OCI-LY3 (cell line): ENCODE measurements at regions not wholly inside any gene's neighbourhood (a gene's known extent, or its start where the extent isn't known, plus 50 kb on each side); places are given as distances from the start of the nearest gene placed in this dataset.
"Not testable (repeated sequence)": the region's sequence is repeated elsewhere in the genome, so short reads cannot be mapped to it uniquely, and the experiment has no call there.

Experiments used
- H2AFZ ChIP-seq: fragments of 200-600, 300-600 bp; shearing (Covaris generic); 2 replicates; pipeline ENCODE4 v1.6.0; 2014; ENCODE audit warnings: antibody characterized with exemption, low read depth, low read length
- H3K27ac ChIP-seq: fragments of 200-600, 300-600 bp; sonication (generic); 2 replicates; pipeline ENCODE4 v1.5.1; 2014; ENCODE audit warnings: mild to moderate bottlenecking, low read length, moderate library complexity, mixed read lengths
- H3K27me3 ChIP-seq: fragments of 200-600, 300-600 bp; sonication (generic); 2 replicates; pipeline ENCODE4 v1.6.1; 2014; ENCODE audit warnings: low read depth, low read length, mixed read lengths
- H3K36me3 ChIP-seq: fragments of 200-600, 300-600 bp; sonication (generic); replicated peaks from 2 replicates; pipeline ENCODE3; 2014; ENCODE audit warnings: low read depth, low read length, mixed read lengths
- H3K4me1 ChIP-seq: fragments of 300-600, 200-600 bp; sonication (generic); 2 replicates; pipeline ENCODE4 v1.6.1; 2014; ENCODE audit warnings: low read length, mixed read lengths
- H3K4me2 ChIP-seq: fragments of 200-600, 300-600 bp; sonication (generic); 2 replicates; pipeline ENCODE4 v1.6.1; 2014; ENCODE audit warnings: low read length, mixed read lengths
- H3K4me3 ChIP-seq: fragments of 300-600, 200-600 bp; sonication (generic); 2 replicates; pipeline ENCODE4 v1.5.1; 2014; ENCODE audit warnings: antibody characterized with exemption, mild to moderate bottlenecking, low read length, moderate library complexity
- H3K79me2 ChIP-seq: fragments of 300-600, 200-600 bp; shearing (Covaris generic); 2 replicates; pipeline ENCODE4 v1.6.1; 2014; ENCODE audit warnings: mild to moderate bottlenecking, low read length, mixed read lengths
- H3K9ac ChIP-seq: fragments of 300-600, 200-600 bp; shearing (Covaris generic); 2 replicates; pipeline ENCODE4 v1.6.0; 2014; ENCODE audit warnings: mild to moderate bottlenecking, low read length, moderate library complexity
- H3K9me3 ChIP-seq: fragments of 200-600, 300-600 bp; shearing (Covaris generic); 2 replicates; pipeline ENCODE4 v1.6.1; 2014; ENCODE audit warnings: low read length, mixed read lengths; ENCODE audit not compliant: insufficient read depth
- H4K20me1 ChIP-seq: fragments of 200-600, 300-600 bp; sonication (generic); 2 replicates; pipeline ENCODE4 v1.6.1; 2016; ENCODE audit warnings: low read length, mixed read lengths; ENCODE audit not compliant: insufficient read depth
- EZH2phosphoT487 ChIP-seq: fragments of 200-600 bp; shearing (Covaris generic); IDR thresholded peaks from 2 replicates; pipeline ENCODE4 v1.6.1; 2018; ENCODE audit warnings: antibody characterized with exemption, mixed run types, low read depth
- TF ChIP-seq, protein P1 (sequence below): fragments of 200-600, 300-600 bp; sonication (generic); IDR thresholded peaks from 2 replicates; pipeline ENCODE4 v1.5.1; 2014; ENCODE audit warnings: antibody characterized with exemption, low read length, low read depth

DNA sequence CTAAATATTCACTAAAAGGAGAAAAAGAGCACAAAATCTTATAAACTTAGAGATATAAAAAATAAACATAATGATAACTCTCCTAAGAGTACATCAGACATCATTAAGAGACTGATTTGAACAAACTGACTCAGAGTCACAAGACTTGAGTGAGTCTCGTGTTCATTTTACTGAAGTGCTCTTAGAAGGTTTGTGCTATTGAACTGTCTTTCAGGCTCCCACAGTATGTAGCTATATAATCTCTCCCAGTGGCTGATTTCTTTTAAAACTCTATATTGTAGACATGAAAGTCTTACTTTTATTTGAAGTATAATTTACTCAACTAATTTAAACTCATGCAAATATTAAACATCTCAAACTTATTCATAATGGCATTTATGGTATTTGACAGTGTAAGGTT lies 456.0 kb upstream of the FAM174A start:
- H3K4me3 ChIP-seq, H3K36me3 ChIP-seq, H3K9ac ChIP-seq, H3K9me3 ChIP-seq, H4K20me1 ChIP-seq, H3K27ac ChIP-seq, H3K4me1 ChIP-seq, H3K4me2 ChIP-seq, H3K27me3 ChIP-seq, H3K79me2 ChIP-seq, H2AFZ ChIP-seq: not testable (repeated sequence)

DNA sequence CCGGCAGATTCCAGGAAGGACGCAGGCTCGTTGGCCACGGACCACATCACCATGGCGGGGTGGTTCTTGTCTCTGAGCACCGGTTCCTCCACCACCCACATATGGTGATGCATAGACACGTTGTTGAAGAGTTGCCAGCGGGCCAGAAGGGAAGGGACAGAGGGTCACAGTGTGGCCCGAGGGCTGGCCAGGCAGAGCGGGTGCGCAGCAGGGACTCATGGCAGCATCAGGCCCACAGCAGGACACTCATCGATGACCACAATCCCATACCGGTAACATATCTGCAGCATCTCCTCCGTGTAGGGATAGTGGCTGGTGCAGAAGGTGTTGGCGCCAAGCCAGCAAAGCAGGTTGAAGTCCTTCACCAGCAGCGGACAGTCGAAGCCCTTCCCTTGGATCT lies 469.2 kb upstream of the FAM174A start:
- not testable (repeated sequence) for H3K79me2 ChIP-seq, H3K4me2 ChIP-seq, H3K36me3 ChIP-seq, H3K4me3 ChIP-seq, H4K20me1 ChIP-seq, H3K9me3 ChIP-seq, H2AFZ ChIP-seq, H3K9ac ChIP-seq, H3K27me3 ChIP-seq, H3K27ac ChIP-seq, H3K4me1 ChIP-seq

DNA sequence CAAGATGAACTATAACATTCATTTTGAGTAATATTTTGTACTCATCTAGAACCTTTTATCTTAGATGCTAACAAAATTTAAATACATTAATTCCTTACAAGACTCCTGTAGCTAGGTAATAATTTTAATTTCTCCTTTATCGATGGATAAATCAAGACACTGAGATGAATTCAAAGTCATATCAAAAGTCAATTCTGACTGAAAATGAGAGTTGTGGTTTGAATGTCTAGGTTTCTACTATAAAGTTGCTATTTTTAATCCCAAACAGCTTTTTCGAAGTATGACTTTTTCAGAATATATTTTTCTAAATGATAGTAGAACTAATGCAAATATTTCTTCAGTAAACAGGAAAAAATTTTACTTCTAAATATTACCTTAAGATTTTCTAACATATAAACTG lies 491.7 kb upstream of the FAM174A start:
- Histone ChIP-seq H3K79me2 (no peaks in the 10 kb centered on the region), H3K27ac (no peak overlapping the region), H3K4me1 (peaks cover 8% of the 10 kb centered on the region), H3K4me2 (peak overlapping the region; percentile 23; the same call in 1 of the 2 replicates), H4K20me1 (no peaks in the 10 kb centered on the region), H3K9ac (no peak overlapping the region), H3K4me3 (no peak overlapping the region), H3K36me3 (no peaks in the 10 kb centered on the region), H3K9me3 (no peaks in the 10 kb centered on the region), H2AFZ (no peak overlapping the region), H3K27me3 (peaks cover 11% of the 10 kb centered on the region)
- no peak for TF ChIP-seq EZH2phosphoT487
- TF ChIP-seq, protein P1, sequence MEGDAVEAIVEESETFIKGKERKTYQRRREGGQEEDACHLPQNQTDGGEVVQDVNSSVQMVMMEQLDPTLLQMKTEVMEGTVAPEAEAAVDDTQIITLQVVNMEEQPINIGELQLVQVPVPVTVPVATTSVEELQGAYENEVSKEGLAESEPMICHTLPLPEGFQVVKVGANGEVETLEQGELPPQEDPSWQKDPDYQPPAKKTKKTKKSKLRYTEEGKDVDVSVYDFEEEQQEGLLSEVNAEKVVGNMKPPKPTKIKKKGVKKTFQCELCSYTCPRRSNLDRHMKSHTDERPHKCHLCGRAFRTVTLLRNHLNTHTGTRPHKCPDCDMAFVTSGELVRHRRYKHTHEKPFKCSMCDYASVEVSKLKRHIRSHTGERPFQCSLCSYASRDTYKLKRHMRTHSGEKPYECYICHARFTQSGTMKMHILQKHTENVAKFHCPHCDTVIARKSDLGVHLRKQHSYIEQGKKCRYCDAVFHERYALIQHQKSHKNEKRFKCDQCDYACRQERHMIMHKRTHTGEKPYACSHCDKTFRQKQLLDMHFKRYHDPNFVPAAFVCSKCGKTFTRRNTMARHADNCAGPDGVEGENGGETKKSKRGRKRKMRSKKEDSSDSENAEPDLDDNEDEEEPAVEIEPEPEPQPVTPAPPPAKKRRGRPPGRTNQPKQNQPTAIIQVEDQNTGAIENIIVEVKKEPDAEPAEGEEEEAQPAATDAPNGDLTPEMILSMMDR = no peak

DNA sequence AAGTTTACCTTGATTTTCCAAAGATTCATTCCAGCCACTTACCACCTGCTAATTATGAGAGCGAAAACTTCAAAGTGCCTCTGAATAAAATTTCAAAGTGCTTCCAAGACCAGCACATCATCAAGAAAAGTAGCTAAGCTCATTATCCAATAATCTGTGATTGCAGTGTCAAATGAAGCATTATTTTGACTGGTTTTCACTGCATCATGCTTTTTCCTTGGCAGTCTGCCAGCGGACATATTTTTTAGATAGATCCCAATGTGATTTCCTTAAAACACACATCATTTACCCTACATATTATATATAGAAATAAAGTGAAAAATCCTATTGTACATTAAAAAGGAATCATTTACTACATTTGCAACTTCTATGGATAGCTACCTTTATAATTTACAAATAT lies 508.6 kb upstream of the FAM174A start:
- Histone ChIP-seq H3K27ac (no peak overlapping the region), H3K4me1 (no peaks in the 10 kb centered on the region), H3K4me2 (no peak overlapping the region), H3K9me3 (no peaks in the 10 kb centered on the region), H3K4me3 (no peak overlapping the region), H4K20me1 (no peaks in the 10 kb centered on the region), H3K9ac (no peak overlapping the region), H3K27me3 (no peaks in the 10 kb centered on the region), H3K79me2 (no peaks in the 10 kb centered on the region), H2AFZ (no peak overlapping the region), H3K36me3 (no peaks in the 10 kb centered on the region)
- no peak for TF ChIP-seq EZH2phosphoT487
- TF ChIP-seq, protein P1 = no peak

DNA sequence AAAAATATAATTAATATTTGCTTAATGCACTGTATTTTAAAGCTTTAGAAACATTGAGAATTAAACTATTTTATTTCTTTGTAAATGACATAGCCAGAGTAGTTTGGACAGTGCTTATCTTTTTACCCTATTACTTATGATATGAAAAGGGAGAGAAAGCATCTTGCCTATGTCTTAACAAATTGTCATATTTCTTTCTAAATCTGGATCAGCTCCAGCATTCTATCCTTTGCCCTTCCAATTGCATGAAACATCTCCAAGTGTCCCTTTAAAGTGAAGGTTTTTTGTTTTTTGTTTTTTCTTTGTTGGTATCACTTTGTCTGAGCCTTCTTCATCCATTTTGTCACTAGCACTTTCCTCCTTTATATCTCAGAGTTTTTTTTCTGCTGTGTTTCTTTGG lies 511.6 kb upstream of the FAM174A start:
- no peak for TF ChIP-seq EZH2phosphoT487
- TF ChIP-seq, protein P1 = no peak
- Histone ChIP-seq H3K4me3 (no peak overlapping the region), H3K36me3 (no peaks in the 10 kb centered on the region), H3K27ac (no peak overlapping the region), H2AFZ (no peak overlapping the region), H4K20me1 (no peaks in the 10 kb centered on the region), H3K4me2 (no peak overlapping the region), H3K9ac (no peak overlapping the region), H3K27me3 (no peaks in the 10 kb centered on the region), H3K9me3 (no peaks in the 10 kb centered on the region), H3K79me2 (no peaks in the 10 kb centered on the region), H3K4me1 (no peaks in the 10 kb centered on the region)
